GM18498 (cell line): ENCODE measurements at regions not wholly inside any gene's neighbourhood (a gene's known extent, or its start where the extent isn't known, plus 50 kb on each side); places are given as distances from the start of the nearest gene placed in this dataset.
"Not testable (repeated sequence)": the region's sequence is repeated elsewhere in the genome, so short reads cannot be mapped to it uniquely, and the experiment has no call there.

ENCODE experiments used
- ATAC-seq: cut with Tn5 transposase; IDR thresholded peaks from one replicate; pipeline ENCODE4 v1.9.1; 2021; ENCODE audit warnings: mild to moderate bottlenecking, moderate library complexity; ENCODE audit not compliant: unreplicated experiment

DNA sequence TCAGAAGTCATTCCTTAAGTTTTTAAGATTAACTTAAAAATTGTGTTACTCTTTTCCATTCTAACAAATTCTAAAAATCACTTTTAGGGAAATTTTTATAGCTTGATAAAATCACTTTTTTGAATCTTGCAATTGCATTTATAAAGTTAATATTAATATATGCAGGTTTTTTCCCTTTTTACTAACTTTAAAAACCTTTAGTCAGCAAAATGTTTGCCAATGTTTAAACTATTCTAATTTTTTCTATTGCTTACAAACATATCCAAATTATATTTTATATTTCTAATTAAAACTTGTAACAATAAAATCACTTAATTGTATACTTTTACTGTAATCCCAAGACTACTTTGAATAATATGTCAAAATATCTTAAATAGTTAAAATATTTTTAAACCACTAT, 839.4 kb downstream of the TBL1XR1 start:
- no peak for ATAC-seq

DNA sequence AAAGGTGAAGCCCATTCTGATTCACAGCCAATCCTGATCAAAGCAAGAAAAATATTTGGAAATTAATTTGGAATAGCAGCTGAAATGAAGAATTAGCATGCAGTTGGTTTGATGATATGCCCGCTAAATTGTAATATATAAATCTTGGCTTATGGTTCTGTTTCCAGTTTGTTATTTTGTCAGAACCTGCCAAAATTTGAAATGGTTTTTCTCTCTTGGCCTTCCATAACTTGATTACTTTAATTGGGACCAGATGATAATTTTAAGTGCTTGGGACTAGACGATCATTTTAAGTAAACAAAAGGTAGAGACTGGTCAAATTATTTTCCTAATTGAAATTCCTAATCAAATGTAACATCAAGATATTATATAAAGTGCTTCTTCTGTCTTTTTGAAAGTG, 842.4 kb downstream of the TBL1XR1 start:
- no peak for ATAC-seq

DNA sequence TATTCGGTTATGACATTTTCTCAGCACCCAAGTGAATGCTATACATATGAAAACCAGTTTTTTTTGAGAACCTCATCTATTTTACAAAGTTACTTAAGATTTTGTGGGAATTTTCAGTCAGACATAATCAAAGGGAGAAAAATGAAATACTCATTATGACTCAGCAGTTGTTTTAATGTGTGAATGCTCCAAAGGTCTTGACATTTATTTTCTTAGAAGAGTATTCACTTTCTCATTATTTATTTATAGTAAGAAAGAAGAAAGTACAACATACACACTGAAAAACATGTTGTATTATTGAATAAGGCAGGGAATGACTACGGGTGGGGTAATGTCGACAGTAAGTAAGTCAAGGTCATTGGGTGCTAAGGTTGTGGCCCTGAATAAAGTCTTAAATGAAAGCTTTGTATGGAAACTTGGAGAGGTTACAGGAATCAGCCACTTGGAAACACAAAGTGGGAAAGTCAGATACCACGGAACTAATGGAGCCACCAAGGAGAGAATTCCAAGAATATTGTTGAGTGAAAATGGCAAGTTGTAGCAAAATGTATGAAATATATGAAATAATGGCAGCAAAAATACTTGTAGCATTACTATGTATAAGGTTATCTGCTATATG, 844.5 kb downstream of the TBL1XR1 start:
- no peak for ATAC-seq

DNA sequence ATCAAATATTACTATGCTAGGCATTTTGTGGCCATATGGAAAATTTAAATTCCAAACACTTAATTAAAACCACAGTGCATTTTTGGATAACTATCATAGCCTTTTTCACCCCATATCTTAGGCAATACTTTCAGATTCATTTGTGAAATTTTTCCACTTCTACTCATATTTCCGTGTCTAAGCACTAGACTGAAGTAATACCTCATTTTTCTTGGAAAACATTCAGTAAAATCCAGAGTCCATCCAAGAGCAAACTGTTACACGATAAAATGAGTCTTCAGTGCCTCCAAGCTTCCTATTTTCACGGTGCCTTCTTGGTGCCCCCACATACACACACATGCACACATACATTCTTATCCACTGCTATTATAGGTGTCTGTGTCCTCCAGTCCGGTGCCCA, 845.9 kb downstream of the TBL1XR1 start:
- no peak for ATAC-seq

DNA sequence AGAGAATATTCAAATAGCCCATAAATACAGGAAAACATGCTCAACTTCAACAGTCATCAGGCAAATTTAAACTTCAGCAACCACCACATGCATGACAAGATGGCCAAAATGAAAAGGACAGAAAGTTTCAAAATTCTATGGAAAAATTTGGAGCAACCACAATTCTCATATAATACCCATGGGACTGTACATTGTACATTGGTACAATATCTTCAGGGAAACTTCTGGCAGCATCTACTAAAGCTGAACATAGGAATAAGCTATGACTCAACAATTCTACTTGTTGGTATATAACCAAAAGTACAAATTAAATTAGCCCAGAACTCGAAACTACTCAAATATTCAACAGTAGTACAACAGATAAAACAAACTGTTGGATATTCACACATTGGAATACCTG, 847.6 kb downstream of the TBL1XR1 start:
- ATAC-seq: no peak

DNA sequence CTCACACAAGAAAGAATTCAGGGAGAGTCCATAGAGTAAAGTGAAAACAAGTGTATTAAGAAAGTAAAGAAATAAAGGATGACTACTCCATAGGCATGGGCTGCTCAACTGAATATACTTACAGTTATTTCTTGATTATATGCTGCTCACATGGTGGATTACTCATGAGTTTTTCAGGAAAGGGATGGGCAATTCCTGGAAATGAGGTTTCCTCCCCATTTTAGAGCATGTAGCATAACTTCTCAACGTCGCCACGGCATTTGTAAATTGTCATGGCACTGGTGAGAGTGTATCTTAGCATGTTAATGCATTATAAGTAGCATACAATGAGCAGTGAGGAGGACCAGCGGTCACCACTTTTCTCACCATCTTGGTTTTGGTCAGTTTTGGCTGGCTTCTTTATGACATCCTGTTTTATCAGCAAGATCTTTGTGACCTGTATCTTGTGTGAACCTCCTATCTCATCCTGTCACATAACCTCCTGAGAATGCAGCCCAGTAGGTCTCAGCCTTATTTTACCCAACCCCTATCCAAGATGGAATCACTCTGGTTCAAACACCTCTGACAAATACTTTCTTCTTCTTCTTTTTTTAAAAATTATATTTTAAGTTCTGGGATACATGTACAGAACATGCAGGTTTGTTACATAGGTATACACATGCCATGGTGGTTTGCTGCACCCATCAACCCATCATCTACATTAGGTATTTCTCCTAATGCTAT, 849.7 kb downstream of the TBL1XR1 start:
- no peak for ATAC-seq

DNA sequence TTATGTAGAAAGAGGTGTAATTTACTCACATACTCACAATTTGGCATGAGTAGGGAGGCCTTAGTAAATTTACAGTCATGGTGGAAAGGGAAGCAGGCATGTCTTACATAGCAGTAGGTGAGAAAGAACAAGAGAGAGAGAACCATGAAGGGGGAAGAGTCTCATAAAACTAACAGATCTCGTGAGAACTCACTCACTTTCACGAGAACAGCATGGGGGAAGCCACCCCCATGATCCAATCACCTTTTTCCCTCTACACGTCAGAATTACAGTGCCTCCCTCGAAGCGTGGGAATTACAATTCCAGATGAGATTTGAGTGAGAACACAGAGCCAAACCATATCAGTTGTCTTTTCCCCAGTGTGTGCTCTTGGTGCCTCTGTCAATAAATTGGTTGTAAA, 855.3 kb downstream of the TBL1XR1 start:
- no peak for ATAC-seq

DNA sequence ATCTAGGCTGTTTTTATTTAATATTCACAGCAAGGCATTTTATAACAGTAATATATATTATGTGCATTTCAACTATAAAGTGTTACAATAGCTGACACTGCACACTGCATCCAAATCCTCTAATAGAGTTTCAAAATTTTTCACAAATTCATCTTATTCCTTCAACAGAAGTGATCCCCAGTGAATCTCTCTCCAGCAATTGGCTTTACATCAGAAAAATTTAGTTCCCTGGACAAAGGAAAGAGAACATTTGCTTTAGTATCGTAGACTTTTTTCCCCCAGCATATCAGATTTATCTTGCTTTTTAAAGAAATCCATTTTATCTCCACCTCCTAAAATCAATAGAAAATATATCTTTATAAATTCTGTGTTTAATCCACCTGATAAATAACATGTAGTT, 868.6 kb downstream of the TBL1XR1 start:
- no peak for ATAC-seq

DNA sequence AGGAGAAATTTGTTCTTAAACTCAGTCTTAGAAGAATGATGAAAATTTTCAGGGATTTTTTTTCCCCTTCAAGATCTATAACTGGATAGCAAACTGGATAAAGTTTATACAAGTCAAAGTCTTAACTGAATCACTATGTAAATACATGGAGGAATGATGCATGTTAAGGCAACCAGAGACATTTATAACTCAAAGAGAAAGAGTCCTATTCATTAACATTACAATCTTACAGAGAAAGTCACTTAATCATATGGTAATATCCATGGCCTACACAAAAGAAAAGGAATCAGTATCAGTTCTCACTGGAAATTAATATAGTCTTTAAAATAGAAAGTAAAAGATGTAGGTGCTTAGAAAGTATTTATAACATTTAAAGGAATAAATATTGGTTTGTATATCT, 869.1 kb downstream of the TBL1XR1 start:
- ATAC-seq: no peak

DNA sequence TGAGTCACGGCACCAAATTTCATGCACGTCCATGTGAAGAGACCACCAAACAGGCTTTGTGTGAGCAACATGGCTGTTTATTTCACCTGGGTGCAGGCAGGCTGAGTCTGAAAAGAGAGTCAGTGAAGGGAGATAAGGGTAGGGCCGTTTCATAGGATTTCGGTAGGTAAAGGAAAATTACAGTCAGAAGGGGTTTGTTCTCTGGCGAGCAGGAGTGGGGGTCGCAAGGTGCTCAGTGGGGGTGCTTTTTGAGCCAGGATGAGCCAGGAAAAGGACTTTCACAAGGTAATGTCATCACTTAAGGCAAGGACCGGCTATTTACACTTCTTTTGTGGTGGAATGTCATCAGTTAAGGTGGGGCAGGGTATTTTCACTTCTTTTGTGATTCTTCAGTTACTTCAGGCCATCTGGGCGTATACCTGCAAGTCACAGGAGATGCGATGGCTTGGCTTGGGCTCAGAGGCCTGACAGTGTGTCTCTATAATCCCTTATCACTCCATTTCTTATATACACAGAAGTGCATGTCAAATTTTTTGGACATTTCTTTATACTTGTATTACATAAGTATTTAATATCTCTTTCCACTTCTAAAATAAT, 870.3 kb downstream of the TBL1XR1 start:
- ATAC-seq: not testable (repeated sequence)

DNA sequence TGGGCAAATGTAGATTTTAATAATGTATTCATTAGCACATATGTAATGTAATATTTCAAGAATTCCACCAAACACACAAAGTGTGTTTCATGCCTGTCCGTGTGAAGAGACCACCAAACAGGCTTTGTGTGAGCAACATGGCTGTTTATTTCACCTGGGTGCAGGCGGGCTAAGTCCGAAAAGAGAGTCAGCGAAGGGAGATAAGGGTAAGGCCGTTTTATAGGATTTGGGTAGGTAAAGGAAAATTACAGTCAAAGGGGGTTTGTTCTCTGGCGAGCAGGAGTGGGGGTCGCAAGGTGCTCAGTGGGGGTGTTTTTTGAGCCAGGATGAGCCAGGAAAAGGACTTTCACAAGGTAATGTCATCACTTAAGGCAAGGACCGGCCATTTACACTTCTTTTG, 875.8 kb downstream of the TBL1XR1 start:
- not testable (repeated sequence) for ATAC-seq

DNA sequence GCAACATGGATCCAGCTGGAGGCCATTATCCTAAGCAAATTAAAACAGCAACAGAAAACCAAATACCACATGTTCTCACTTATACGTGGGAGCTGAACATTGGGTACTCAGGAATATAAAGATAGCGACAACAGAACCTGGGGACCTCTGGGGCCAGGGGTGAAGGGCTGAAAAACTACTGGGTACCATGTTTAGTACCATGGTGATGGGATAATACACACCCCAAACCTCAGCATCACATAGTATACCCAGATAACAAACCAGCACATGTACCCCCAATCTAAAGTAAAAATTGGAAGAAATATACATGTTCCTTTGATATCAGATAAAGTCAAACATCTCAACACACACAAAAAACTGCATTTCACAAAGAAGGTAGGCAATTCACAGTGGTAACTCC, 876.2 kb downstream of the TBL1XR1 start:
- ATAC-seq: no peak

DNA sequence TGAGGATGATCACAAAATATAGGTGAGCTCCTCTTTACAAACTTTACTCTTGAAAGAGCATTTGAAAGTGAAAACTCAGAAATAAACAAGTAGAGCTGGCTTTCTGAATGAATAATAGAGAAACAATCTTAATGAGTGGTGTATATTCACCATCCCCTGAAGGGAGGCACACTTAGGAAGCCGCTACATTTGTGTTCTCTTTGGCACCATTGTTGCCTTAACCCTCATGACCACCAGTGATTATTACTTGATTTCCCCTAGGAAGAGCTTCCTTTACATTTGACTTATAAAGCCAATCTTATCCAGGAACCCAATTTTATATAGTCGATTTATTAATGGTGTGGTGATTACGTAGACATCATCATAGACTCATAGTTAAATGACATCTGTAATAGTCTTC, 883.9 kb downstream of the TBL1XR1 start:
- ATAC-seq: no peak

DNA sequence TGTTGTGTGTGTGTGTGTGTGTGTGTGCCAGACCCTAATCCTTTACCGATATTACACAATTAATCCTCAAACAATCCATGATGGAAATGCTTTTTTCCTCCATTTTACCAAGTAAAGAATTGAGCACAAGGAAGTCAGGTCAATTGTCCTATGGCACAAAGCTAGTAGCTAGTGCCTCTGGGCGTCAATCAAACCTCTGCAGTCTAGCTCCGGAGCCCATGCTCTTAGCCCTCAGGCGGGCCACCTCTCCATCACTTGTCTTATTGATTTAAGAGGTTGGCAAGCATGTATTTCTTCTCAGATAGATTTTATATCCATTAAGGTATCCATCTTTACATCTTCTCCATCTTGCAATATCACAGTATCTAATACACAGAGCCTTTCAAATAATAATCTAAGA, 886.6 kb downstream of the TBL1XR1 start:
- no peak for ATAC-seq

DNA sequence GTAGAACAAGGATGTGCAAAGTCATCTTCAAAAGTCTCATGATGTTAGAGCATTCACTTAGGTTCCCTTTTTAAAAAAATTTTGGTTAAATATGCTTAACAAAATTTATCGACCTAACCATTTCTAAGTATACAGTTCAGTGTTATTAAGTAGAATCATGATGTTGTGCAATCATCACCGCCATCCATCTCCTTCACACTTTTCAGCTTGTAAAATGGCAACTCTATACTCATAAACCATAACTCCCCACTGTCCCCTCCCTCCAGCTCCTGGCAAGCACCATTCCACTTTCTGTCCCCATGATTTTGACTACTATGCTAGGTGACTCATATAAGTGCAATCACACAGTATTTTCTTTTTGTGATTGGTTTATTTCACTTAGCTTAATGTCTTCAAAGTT, 895.0 kb downstream of the TBL1XR1 start:
- ATAC-seq: no peak

DNA sequence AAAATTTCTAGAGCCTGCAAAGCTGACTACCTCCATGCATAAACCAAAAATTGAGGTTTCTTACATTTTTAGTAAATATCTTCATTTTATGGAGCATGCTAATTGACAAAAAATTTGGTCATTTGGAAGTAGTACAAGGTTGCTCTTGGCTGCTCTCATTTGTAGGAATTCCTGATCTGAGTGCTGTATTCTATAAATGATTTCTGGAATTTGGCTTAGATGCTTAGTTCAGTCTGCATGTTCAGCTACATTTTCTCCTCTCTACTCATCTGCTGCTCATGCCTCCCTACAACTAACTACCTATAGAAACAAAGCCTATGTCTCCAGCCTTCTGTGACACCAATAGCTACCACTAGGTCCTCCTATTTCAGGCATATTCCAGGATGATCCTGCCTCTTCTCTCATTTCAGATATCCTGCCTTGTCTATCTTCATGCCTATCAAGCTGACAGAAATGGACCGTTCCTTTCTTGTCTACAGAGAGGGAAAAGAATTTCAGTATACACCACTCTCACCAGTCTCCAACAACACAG, 901.1 kb downstream of the TBL1XR1 start:
- ATAC-seq: no peak

DNA sequence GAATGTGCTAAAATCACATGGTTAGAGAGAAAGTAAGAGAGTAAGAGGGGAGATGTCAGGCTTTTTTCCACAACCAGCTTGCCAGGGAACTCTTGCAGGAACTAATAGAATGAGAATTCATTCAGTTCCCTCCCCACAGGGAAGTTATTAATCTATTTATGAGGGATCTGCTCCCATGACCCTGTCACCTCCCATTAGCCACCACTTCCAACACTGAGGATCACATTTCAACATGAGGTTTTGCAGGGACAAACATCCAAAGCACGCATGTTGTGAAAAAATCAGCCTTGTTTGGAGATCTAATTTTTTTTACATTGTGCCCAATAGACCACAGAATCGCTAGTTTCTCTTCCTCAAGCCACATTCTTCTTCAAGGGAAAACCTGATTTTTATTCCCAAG, 904.0 kb downstream of the TBL1XR1 start:
- ATAC-seq: no peak

DNA sequence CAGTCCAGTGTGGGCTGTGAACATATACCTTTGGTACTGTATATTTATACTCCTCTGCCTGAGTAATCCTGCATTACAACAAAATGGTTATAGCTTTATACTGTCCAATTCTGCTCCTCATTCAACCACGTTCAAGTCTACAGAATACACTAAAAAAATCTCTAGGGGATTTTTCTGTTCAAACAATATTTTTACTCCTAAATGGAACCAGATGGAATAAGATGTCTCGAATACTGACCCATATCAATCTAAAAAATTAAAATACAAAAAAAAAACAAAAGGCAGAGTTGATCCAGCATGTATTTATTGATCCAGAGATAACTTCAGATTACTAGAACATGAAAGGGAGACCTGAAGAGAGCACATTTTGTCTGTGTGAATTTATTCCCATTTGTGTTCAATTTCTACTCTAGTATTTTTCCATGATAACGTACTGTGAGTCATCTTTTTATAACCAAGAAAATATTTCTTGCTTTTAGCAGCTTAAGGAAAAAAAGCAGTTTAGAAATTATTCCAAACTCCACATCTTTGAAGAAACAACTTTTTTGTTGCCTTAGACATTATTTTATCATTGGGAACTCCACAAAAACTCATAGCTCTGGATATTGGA, 910.7 kb downstream of the TBL1XR1 start:
- ATAC-seq: no peak

DNA sequence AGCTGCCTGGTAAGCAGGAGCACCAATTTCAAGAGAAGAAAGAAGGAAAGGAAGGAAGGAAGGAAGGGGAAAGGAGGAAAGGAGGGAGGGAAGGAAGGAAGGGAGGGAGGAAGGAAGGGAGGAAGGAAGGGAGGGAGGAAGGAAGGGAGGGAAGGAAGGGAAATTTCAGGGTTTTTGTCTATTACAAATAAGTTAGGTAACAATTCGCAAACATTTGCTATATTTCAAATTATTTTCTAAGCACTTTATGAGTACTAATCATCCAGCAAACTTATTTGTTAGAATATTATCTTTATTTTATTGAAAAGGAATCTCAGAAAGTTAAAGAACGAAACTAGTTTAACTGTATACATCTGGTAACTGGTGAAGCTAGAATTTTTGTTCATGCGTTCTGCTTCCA, 921.7 kb downstream of the TBL1XR1 start:
- no peak for ATAC-seq

DNA sequence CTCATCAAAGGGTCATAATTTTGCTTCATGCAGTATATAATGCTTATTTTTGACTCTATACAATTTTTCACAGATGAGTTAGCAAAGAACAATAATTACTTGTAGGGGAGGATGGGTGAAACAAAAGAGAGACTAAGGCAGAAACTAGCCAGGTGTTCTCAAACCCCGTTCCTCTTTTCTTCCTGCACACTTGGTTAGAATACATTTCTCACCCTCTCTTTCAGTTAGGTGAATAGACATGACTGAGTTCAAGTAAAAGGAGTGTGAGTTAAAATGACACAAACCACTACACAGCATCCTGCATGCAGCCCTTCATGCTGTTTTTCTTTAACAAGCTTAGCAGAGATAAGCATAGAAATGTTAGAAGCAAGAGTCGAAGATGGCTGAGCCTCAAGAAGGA, 922.2 kb downstream of the TBL1XR1 start:
- ATAC-seq: no peak

DNA sequence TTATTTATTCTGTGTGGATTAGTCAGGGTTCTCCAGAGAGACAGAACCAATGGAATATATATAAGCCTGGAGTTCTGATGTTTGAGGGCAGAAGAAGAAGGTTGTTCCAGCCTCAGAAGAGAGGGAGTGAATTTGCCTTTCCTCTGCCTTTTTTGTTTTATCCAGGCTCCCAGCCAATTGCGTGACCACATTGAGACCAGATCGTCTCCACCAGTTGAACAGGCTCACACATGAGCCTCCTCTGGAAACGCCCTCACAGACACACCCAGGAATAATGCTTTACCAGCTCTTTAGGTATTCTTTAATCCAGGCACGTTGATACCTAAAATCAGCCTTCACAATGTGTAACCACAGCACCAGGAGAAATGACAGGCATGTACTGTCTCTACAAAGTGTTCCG, 923.1 kb downstream of the TBL1XR1 start:
- ATAC-seq: no peak

DNA sequence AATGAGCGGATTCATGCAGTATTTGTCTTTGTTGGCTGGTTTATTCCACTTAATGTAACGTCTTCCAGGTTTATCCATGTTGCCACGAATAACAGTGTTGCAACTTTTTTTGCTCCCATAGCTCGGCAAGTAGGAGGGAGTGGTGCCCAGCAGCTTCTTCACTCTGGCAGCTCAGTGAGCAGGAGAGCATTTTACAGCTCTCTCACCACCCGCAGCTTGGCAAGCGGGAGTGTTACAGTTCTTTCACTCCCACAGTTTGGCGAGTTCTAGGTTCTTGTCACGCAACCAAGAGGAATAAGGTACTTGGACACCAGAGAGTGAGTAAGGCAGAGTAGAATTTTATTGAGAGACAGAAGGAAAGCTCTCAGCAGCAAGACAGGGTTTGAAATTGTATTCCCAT, 935.2 kb downstream of the TBL1XR1 start:
- no peak for ATAC-seq
